Cardiac muscle cell (in vitro differentiated cells and primary cell): ENCODE measurements at regions not wholly inside any gene's neighbourhood (a gene's known extent, or its start where the extent isn't known, plus 50 kb on each side); places are given as distances from the start of the nearest gene placed in this dataset.

Experiments used
- DNase-seq, 2 donors: peaks; one replicate each; pipeline versions ENCODE4 v3.0.0 to v3.0.0-alpha.2; 2010 to 2017; ENCODE audit warnings: low read depth in 1 of 2, low spot score in 1 of 2
- H3K27ac ChIP-seq: fragments of 200-600 bp; sonication (generic); 2 replicates; pipeline ENCODE4 v1.5.1; 2016
- H3K27me3 ChIP-seq: fragments of 200-600 bp; sonication (generic); 2 replicates; pipeline ENCODE4 v1.6.0; 2016; ENCODE audit warnings: control low read depth
- H3K36me3 ChIP-seq: fragments of 200-600 bp; sonication (generic); 2 replicates; pipeline ENCODE4 v1.5.1; 2016; ENCODE audit warnings: control low read depth
- H3K4me1 ChIP-seq: fragments of 200-600 bp; sonication (generic); 2 replicates; pipeline ENCODE4 v1.8.1; 2017; ENCODE audit warnings: low read depth, mild to moderate bottlenecking, mixed run types
- H3K4me3 ChIP-seq: fragments of 200-600 bp; sonication (generic); 2 replicates; pipeline ENCODE4 v1.5.1; 2016; ENCODE audit warnings: mild to moderate bottlenecking
- H3K9me3 ChIP-seq: fragments of 200-600 bp; sonication (generic); 2 replicates; pipeline ENCODE4 v1.5.1; 2017; ENCODE audit warnings: low read depth, mild to moderate bottlenecking, control low read depth
- TF ChIP-seq, protein P1 (sequence below): IDR thresholded peaks from 2 replicates; pipeline ENCODE4 v1.5.1; 2012; ENCODE audit warnings: low read depth, mild to moderate bottlenecking, low read length

DNA sequence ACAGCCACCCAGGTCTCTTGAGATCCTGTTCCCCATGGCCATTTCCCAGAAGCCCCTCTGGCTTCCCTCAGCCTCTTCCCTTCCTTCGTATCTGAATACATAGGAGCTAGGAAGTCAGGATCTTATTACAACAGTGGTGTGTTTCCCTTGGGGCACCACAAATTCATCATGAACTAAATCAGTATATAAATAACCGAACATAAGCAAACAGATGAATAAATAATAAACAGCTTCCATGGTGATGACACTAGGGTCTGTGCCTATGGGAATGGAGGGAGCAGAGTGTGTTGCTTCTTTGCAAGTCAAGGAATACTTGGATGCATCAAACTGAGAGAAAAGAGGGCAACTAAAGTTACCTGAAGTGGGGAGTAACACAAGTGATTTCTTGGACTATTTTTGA is 527.6 kb downstream of the LMO7 start:
- no peaks in the 10 kb centered on the region for H3K27me3 ChIP-seq
- H3K36me3 ChIP-seq = no peaks in the 10 kb centered on the region
- no peak overlapping the region for H3K4me3 ChIP-seq
- H3K4me1 ChIP-seq = no peaks in the 10 kb centered on the region
- H3K9me3 ChIP-seq = no peaks in the 10 kb centered on the region
- TF ChIP-seq, protein P1, sequence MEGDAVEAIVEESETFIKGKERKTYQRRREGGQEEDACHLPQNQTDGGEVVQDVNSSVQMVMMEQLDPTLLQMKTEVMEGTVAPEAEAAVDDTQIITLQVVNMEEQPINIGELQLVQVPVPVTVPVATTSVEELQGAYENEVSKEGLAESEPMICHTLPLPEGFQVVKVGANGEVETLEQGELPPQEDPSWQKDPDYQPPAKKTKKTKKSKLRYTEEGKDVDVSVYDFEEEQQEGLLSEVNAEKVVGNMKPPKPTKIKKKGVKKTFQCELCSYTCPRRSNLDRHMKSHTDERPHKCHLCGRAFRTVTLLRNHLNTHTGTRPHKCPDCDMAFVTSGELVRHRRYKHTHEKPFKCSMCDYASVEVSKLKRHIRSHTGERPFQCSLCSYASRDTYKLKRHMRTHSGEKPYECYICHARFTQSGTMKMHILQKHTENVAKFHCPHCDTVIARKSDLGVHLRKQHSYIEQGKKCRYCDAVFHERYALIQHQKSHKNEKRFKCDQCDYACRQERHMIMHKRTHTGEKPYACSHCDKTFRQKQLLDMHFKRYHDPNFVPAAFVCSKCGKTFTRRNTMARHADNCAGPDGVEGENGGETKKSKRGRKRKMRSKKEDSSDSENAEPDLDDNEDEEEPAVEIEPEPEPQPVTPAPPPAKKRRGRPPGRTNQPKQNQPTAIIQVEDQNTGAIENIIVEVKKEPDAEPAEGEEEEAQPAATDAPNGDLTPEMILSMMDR = no peak
- no peak overlapping the region for H3K27ac ChIP-seq
- no peak for DNase-seq

DNA sequence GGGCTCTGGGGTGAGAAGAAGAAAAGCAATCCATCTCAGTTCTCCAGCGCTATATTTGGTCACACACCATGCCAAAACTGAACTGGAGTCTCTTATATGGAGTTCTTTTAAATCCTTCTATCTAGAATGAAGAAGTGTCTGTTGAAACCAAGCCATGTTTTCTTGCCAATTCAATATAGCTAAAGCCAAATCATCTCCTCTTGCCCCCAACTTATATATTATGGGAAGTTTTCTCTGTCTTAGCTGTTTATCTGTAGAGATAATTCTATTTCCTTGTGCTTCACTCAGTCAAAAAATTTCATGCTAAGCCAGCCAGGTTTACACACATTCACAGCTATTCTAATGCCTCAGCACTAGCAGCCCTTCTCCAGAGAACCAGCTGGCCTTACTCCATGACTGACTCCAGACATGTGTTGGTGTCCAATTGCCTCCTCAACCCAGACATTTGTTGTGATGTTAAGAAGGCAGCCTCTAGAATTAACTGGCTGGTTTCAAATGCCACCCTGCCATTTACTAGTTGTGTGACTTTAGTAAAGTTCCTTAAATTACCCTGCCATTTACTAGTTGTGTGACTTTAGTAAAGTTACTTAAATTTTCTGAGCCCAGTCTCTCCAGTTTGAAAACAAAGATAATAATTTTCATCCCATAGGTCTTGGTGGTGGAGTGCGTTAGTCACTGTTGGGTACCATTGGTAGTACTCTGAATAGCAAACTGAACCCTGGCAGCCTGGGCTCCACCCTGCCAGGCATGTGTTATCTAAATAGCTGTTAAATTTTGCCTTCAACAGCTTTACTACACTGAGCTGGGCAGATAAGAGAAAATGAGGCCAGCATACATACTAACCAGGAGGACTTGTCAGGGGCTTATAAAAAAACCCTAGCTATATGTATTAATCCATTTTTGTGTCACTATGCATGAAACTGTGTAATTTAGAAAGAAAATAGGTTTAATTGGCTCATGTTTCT is 525.1 kb downstream of the LMO7 start:
- no peak overlapping the region for H3K27ac ChIP-seq
- H3K9me3 ChIP-seq = no peaks in the 10 kb centered on the region
- TF ChIP-seq, protein P1 = no peak
- no peak for DNase-seq
- H3K4me3 ChIP-seq = no peak overlapping the region
- H3K36me3 ChIP-seq = no peaks in the 10 kb centered on the region
- H3K27me3 ChIP-seq = no peaks in the 10 kb centered on the region
- H3K4me1 ChIP-seq = no peaks in the 10 kb centered on the region

DNA sequence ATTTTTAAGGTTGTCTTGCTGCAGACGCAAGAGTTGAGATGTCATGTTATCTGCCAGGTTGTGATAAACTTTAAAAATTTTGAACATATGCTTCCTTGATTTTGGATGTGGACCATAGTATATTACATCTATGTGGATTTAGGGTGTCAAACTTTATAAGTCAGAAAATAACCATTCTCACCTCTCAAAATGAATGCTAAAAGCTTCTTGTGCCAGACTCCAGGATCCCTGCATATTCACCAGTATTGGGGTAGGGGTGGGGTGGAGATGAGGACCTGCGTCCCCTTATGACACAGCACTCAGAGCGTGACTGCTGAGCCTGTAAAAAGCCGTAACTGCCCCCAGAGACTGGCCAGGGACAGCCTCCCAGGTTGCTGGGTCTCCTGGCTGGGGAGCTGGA is 524.4 kb downstream of the LMO7 start:
- TF ChIP-seq, protein P1 = no peak
- Histone ChIP-seq H3K4me1 (no peaks in the 10 kb centered on the region), H3K36me3 (no peaks in the 10 kb centered on the region), H3K9me3 (no peaks in the 10 kb centered on the region), H3K27me3 (no peaks in the 10 kb centered on the region), H3K4me3 (no peak overlapping the region), H3K27ac (no peak overlapping the region)
- no peak for DNase-seq

DNA sequence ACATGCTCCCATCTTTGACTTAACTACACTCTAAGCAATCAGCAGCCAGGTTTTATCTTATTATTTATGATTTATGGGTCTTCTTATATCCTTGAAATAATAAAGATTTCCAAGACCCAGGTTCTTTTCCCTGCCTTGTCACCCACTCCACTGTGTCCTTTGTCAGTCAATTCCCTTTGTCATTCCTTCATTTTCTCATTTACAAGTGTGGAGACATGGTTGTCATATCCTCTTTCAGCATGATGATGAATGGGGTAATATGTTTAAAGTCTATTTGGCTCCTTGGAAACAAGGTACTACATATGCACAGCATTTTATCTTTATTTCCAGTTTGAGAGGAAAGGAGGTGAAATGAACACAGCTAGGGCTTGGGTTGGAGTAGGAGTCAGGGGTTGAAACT is 521.8 kb downstream of the LMO7 start:
- no peaks in the 10 kb centered on the region for H3K36me3 ChIP-seq
- no peaks in the 10 kb centered on the region for H3K9me3 ChIP-seq
- H3K27ac ChIP-seq = no peak overlapping the region
- no peak overlapping the region for H3K4me3 ChIP-seq
- no peaks in the 10 kb centered on the region for H3K27me3 ChIP-seq
- no peak for DNase-seq
- H3K4me1 ChIP-seq = no peaks in the 10 kb centered on the region
- TF ChIP-seq, protein P1 = no peak

DNA sequence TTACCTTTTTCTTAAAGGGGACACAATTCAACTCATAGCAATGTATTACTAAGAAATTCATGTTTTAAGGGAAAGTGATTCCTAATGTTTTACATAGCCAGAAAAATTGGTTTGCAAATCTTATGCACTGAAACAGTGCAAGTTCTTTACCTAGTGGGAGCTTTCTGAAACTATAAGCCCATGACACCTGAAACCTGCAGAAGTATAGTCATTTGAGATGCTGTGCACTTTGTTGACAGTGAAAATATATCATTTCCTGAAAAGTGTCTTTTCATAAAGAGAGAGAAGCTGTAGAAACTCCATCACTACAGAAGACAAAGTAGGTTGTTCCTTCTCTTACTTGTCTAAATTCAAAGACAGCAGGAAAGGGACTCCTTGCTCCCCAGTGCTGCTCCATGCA is 517.1 kb downstream of the LMO7 start:
- no peak for DNase-seq
- no peak overlapping the region for H3K27ac ChIP-seq
- no peaks in the 10 kb centered on the region for H3K36me3 ChIP-seq
- no peaks in the 10 kb centered on the region for H3K27me3 ChIP-seq
- TF ChIP-seq, protein P1 = no peak
- H3K4me1 ChIP-seq = peaks cover 2% of the 10 kb centered on the region
- H3K9me3 ChIP-seq = no peaks in the 10 kb centered on the region
- H3K4me3 ChIP-seq = no peak overlapping the region
